Thyroid gland (tissue), 4 donors: ENCODE measurements at regions not wholly inside any gene's neighbourhood (a gene's known extent, or its start where the extent isn't known, plus 50 kb on each side); places are given as distances from the start of the nearest gene placed in this dataset.

Experiments used
- POLR2A ChIP-seq, 2 donors: fragments of 450-650 bp; IDR thresholded peaks; one replicate each; pipeline ENCODE4 v1.6.1; 2017; ENCODE audit warnings: antibody characterized with exemption in 2 of 2, mild to moderate bottlenecking in 2 of 2, moderate library complexity in 1 of 2
- TF ChIP-seq, protein P1 (sequence below), 6 experiments: fragments of 200-600 bp in 3 of 6; fragments of 450-650 bp in 3 of 6; sonication (generic) in 3 of 6; IDR thresholded peaks; one replicate each; pipeline ENCODE4 v1.5.1; 2016 to 2019; ENCODE audit warnings: antibody characterized with exemption in 6 of 6, mild to moderate bottlenecking in 2 of 6, inconsistent platforms in 1 of 6, moderate library complexity in 1 of 6

DNA sequence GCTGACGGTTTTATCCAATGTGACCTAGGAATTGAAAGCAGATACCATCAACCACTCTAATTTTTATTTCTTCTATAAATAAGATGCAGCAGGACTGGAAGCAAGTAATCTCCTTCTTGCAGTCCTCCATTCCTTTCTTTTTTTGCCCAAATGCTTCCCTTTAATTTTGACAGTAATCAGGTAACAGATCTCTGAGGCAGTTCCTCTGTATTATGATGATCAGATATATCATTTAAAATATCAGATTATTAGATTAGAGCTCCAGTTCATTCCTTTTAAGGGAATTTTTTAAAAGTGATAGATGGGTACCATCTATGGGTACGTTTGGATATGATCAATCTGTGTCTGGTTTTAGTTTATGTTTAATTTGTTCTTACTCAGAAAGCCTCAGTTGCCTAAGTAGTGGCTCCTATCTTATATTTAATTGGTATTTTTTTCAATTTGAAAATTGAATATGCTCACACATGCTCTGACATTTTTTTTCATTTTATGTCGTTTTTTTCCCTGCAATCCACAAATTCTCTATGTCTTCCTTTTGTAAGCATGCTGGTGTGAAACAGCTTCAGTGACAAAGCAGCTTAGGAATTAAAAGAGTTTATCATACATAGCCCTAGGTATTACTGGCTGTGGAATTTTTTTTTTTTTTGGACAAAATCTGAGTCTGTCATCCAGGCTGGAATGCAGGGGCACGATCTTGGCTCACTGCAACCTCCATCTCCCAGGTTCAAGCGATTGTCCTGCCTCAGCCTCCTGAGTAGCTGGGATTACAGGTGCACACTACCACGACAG, 73.7 kb upstream of the ANK2 start:
- TF ChIP-seq, protein P1, sequence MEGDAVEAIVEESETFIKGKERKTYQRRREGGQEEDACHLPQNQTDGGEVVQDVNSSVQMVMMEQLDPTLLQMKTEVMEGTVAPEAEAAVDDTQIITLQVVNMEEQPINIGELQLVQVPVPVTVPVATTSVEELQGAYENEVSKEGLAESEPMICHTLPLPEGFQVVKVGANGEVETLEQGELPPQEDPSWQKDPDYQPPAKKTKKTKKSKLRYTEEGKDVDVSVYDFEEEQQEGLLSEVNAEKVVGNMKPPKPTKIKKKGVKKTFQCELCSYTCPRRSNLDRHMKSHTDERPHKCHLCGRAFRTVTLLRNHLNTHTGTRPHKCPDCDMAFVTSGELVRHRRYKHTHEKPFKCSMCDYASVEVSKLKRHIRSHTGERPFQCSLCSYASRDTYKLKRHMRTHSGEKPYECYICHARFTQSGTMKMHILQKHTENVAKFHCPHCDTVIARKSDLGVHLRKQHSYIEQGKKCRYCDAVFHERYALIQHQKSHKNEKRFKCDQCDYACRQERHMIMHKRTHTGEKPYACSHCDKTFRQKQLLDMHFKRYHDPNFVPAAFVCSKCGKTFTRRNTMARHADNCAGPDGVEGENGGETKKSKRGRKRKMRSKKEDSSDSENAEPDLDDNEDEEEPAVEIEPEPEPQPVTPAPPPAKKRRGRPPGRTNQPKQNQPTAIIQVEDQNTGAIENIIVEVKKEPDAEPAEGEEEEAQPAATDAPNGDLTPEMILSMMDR (IDR thresholded peaks at IDR 0.05), result no peak
- no peak for TF ChIP-seq POLR2A (IDR thresholded peaks at IDR 0.05)
